ENCODE measurements at regions not wholly inside any gene's neighbourhood (a gene's known extent, or its start where the extent isn't known, plus 50 kb on each side); places are given as distances from the start of the nearest gene placed in this dataset.
"Not testable (repeated sequence)": the region's sequence is repeated elsewhere in the genome, so short reads cannot be mapped to it uniquely, and the experiment has no call there.

GRCh38 chr9:124139001-124139400 lies 118.7 kb upstream of the NEK6 start:
- DNase-seq (ENCODE audit: low read depth): peak; percentile 61
- H3K4me3 ChIP-seq (ENCODE audit: control insufficient read depth, low read depth, low read length): no peak overlapping the region
- TF ChIP-seq, protein P1, sequence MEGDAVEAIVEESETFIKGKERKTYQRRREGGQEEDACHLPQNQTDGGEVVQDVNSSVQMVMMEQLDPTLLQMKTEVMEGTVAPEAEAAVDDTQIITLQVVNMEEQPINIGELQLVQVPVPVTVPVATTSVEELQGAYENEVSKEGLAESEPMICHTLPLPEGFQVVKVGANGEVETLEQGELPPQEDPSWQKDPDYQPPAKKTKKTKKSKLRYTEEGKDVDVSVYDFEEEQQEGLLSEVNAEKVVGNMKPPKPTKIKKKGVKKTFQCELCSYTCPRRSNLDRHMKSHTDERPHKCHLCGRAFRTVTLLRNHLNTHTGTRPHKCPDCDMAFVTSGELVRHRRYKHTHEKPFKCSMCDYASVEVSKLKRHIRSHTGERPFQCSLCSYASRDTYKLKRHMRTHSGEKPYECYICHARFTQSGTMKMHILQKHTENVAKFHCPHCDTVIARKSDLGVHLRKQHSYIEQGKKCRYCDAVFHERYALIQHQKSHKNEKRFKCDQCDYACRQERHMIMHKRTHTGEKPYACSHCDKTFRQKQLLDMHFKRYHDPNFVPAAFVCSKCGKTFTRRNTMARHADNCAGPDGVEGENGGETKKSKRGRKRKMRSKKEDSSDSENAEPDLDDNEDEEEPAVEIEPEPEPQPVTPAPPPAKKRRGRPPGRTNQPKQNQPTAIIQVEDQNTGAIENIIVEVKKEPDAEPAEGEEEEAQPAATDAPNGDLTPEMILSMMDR (IDR thresholded peaks at IDR 0.05; ENCODE audit: control insufficient read depth, insufficient read depth, low read depth, low read length, missing control alignments): no peak

DNA sequence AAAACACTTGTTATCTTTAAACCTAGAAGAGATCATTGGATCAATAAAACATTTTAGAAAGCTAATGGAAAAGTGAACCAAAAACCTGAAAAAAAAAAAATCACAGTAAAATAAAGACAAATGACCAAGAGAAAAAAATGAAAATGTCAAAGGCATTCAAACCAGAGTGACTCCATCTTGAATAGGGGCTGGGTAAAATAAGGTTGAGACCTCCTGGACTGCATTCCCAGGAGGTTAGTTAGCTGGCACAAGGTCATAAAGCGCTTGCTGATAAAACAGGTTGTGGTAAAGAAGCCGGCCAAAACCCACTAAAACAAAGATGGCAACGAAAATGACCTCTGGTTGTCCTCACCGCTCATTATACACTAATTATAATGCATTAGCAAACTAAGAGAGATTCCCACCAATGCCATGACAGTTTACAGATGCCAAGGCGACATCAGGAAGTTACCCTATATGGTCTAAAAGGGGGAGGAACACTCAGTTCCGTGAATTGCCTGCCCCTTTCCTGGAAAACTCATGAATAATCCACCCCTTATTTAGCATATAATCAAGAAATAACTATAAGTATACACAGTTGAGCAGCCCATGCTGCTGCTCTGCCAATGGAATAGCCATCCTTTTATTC lies 116.7 kb upstream of the NEK6 start:
- no peak for DNase-seq (ENCODE audit: low read depth)
- TF ChIP-seq, protein P1 (IDR thresholded peaks at IDR 0.05; ENCODE audit: control insufficient read depth, insufficient read depth, low read depth, low read length, missing control alignments): no peak
- no peak overlapping the region for H3K4me3 ChIP-seq (ENCODE audit: control insufficient read depth, low read depth, low read length)

- not testable (repeated sequence) for H3K4me3 ChIP-seq (ENCODE audit: control insufficient read depth, low read depth, low read length); DNase-seq (ENCODE audit: low read depth)
Observed at GRCh38 chr9:124144561-124145123, 113.1 kb upstream of the NEK6 start.

DNA sequence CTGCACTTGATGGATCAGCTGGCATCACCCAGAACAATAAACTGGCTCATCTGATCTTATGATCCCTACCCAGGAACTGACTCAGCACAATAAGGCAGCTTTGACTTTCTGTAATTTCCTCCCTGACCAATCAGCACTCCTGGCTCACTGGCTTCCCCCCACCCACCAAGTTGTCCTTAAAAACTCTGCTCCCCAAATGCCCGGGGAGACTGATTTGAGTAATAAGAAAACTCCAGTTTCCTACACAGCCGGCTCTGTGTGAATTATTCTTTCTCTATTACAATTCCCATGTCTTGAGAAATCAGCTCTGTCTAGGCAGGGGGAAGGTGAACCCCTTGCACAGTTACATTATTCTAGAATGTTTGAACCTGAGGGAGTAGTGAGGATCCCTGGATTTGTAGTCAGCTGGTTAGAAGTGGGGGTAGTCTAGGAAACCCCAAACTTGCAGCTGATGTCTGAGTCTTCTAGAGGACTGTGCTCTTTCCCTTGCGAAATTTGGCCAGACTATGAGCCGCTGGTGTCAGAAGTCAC lies 111.7 kb upstream of the NEK6 start:
- no peak for DNase-seq (ENCODE audit: low read depth)

GRCh38 chr9:124149992-124150391 lies 107.8 kb upstream of the NEK6 start:
- no peak for DNase-seq (ENCODE audit: low read depth)
- H3K4me3 ChIP-seq (ENCODE audit: control insufficient read depth, low read depth, low read length): no peak overlapping the region
- TF ChIP-seq, protein P1 (IDR thresholded peaks at IDR 0.05; ENCODE audit: control insufficient read depth, insufficient read depth, low read depth, low read length, missing control alignments): no peak

More for the DNA sequence above, 111.7 kb upstream of the NEK6 start:
- TF ChIP-seq, protein P1 (IDR thresholded peaks at IDR 0.05; ENCODE audit: control insufficient read depth, insufficient read depth, low read depth, low read length, missing control alignments): no peak
- H3K4me3 ChIP-seq (ENCODE audit: control insufficient read depth, low read depth, low read length): no peak overlapping the region

GRCh38 chr9:124163760-124164255 lies 93.9 kb upstream of the NEK6 start:
- TF ChIP-seq, protein P1 (IDR thresholded peaks at IDR 0.05; ENCODE audit: control insufficient read depth, insufficient read depth, low read depth, low read length, missing control alignments): no peak
- no peak for DNase-seq (ENCODE audit: low read depth)

DNA sequence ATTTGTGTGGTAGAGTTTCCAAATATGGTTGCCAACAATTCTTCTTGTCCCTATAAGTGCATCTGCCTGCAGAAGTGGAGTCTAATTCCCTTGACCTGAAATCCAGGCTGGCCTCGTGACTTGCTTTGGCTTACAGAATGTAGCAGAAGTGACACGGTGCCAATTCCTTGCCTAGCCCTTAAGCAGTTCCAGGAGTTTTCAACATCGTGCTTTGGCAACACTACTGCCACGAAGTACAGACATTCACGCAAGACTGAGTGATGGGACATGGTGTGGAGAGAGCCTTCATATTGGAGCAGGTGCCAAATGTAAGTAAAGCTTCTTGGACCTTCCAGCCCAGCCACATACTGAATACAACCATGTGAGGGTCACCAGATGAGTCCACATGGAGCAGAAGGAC lies 92.9 kb upstream of the NEK6 start:
- no peak overlapping the region for H3K4me3 ChIP-seq (ENCODE audit: control insufficient read depth, low read depth, low read length)
- TF ChIP-seq, protein P1 (IDR thresholded peaks at IDR 0.05; ENCODE audit: control insufficient read depth, insufficient read depth, low read depth, low read length, missing control alignments): no peak
- no peak for DNase-seq (ENCODE audit: low read depth)

More at GRCh38 chr9:124163760-124164255, 93.9 kb upstream of the NEK6 start:
- H3K4me3 ChIP-seq (ENCODE audit: control insufficient read depth, low read depth, low read length): no peak overlapping the region
